ENCODE measurements at regions not wholly inside any gene's neighbourhood (a gene's known extent, or its start where the extent isn't known, plus 50 kb on each side); places are given as distances from the start of the nearest gene placed in this dataset.

DNA sequence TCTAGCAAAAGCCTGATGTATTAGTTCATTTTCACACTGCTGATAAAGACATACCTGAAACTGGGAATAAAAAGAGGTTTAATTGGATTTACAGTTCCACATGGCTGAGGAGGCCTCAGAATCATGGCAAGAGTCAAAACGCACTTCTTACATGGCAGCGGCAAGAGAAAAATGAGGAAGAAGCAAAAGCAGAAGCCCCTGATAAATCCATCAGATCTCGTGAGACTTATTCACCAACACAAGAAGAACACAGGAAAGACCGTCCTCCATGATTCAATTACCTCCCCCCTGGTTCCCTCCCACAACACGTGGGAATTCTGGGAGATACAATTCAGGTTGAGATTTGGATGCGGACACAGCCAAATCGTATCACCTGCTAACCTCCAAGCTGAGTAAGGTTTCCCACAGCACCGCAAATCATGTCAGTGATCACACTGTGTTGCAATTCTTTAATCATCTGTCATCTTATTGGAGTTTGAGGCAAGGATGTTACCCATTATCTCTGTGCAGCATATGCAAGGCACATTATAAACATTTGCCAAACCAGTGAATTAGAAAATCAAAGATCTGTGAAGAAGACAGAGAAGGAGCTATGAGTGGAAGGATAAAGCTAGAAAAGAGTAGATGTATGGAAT, 128.5 kb downstream of the ZNF281 start:
- Histone ChIP-seq H3K9me3 (ENCODE audit: insufficient read depth, low read depth, low read length) (no peaks in the 10 kb centered on the region), H3K27me3 (ENCODE audit: insufficient read depth, low read length) (no peaks in the 10 kb centered on the region), H3K4me3 (ENCODE audit: low read length) (no peak overlapping the region), H3K9ac (ENCODE audit: low read depth, low read length) (no peak overlapping the region), H3K4me1 (ENCODE audit: insufficient read depth, low read length) (no peaks in the 10 kb centered on the region), H3K27ac (ENCODE audit: low read depth, low read length) (no peak overlapping the region), H3K36me3 (ENCODE audit: insufficient read depth, low read length) (no peaks in the 10 kb centered on the region)
- 93% methylated on average over 8 of the region's 8 CpGs for WGBS

DNA sequence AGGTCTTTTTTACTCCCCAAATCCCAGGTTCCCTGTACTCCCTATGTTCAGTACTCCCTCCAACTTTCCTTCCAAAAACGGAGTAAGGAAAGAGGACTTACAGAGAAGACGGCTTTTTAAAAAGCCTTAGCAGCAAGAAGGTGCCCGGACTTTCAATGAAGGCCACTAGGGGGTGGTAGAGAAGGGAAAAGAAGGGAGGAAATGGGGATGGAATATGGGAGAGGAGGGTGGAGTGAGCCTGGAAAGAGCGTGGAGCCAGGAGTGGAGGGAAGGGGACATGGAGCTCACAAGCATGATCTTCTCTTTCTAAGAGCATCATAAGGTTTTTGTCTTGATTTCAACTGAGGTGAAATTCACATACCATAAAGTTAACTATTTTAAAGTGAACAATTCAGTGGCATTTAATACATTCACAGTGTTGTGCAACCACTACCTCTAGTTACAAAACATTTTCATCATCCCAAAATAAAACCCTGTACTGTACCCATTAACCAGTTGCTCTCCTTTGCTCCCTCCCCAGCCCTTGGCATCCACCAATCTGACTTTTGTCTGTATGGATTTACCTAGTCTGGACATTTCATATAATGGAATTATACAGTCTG, 129.9 kb downstream of the ZNF281 start:
- WGBS, result 31% methylated on average over 4 of the region's 4 CpGs
- no peak overlapping the region for H3K4me3 ChIP-seq (ENCODE audit: low read length)
- H3K9ac ChIP-seq (ENCODE audit: low read depth, low read length), result no peak overlapping the region
- no peaks in the 10 kb centered on the region for H3K4me1 ChIP-seq (ENCODE audit: insufficient read depth, low read length)
- no peak overlapping the region for H3K27ac ChIP-seq (ENCODE audit: low read depth, low read length)
- no peaks in the 10 kb centered on the region for H3K9me3 ChIP-seq (ENCODE audit: insufficient read depth, low read depth, low read length)
- no peaks in the 10 kb centered on the region for H3K36me3 ChIP-seq (ENCODE audit: insufficient read depth, low read length)
- no peaks in the 10 kb centered on the region for H3K27me3 ChIP-seq (ENCODE audit: insufficient read depth, low read length)

GRCh38 chr1:200275816-200276453, 133.9 kb downstream of the ZNF281 start:
- no peaks in the 10 kb centered on the region for H3K4me1 ChIP-seq (ENCODE audit: insufficient read depth, low read length)
- H3K27ac ChIP-seq (ENCODE audit: low read depth, low read length), result no peak overlapping the region
- no peak overlapping the region for H3K4me3 ChIP-seq (ENCODE audit: low read length)
- no peaks in the 10 kb centered on the region for H3K27me3 ChIP-seq (ENCODE audit: insufficient read depth, low read length)
- no peaks in the 10 kb centered on the region for H3K9me3 ChIP-seq (ENCODE audit: insufficient read depth, low read depth, low read length)
- H3K9ac ChIP-seq (ENCODE audit: low read depth, low read length), result no peak overlapping the region
- WGBS, result 86% methylated on average over 9 of the region's 9 CpGs
- no peaks in the 10 kb centered on the region for H3K36me3 ChIP-seq (ENCODE audit: insufficient read depth, low read length)

- Histone ChIP-seq H3K9ac (ENCODE audit: low read depth, low read length) (no peak overlapping the region), H3K4me3 (ENCODE audit: low read length) (no peak overlapping the region), H3K4me1 (ENCODE audit: insufficient read depth, low read length) (no peaks in the 10 kb centered on the region), H3K27me3 (ENCODE audit: insufficient read depth, low read length) (no peaks in the 10 kb centered on the region), H3K36me3 (ENCODE audit: insufficient read depth, low read length) (no peaks in the 10 kb centered on the region), H3K27ac (ENCODE audit: low read depth, low read length) (no peak overlapping the region), H3K9me3 (ENCODE audit: insufficient read depth, low read depth, low read length) (no peaks in the 10 kb centered on the region)
- 85% methylated on average over 4 of the region's 4 CpGs for WGBS
These were observed 134.4 kb downstream of the ZNF281 start for GRCh38 chr1:200275415-200275814.

DNA sequence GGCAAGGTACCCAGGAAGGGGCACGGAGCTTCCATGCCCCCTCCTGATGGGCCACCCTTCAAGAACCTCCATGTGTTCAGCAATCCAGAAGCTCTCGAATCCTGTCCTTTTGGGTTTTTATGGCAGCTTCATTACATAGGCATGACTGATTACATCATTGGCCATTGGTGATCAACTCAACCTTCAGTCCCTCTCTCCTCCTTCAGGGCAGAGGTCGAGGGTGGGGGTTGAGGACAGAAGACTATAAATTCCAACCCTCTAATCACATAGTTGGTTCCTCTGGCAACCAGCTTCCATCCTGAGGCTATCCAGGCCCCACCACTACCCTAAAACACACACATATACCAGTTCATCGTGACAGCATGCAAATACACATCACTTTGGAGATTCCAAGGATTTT, 135.7 kb downstream of the ZNF281 start:
- H3K4me3 ChIP-seq (ENCODE audit: low read length), result no peak overlapping the region
- WGBS, result 98% methylated on average over 4 of the region's 4 CpGs

GRCh38 chr1:200272481-200273068, 137.3 kb downstream of the ZNF281 start:
- no peaks in the 10 kb centered on the region for H3K9me3 ChIP-seq (ENCODE audit: insufficient read depth, low read depth, low read length)
- WGBS, result 96% methylated on average over 4 of the region's 4 CpGs
- H3K27me3 ChIP-seq (ENCODE audit: insufficient read depth, low read length), result no peaks in the 10 kb centered on the region
- no peak overlapping the region for H3K4me3 ChIP-seq (ENCODE audit: low read length)
- H3K4me1 ChIP-seq (ENCODE audit: insufficient read depth, low read length), result no peaks in the 10 kb centered on the region
- no peak overlapping the region for H3K27ac ChIP-seq (ENCODE audit: low read depth, low read length)
- H3K36me3 ChIP-seq (ENCODE audit: insufficient read depth, low read length), result no peaks in the 10 kb centered on the region
- no peak overlapping the region for H3K9ac ChIP-seq (ENCODE audit: low read depth, low read length)

More for the DNA sequence above, 135.7 kb downstream of the ZNF281 start:
- H3K9ac ChIP-seq (ENCODE audit: low read depth, low read length), result no peak overlapping the region
- no peak overlapping the region for H3K27ac ChIP-seq (ENCODE audit: low read depth, low read length)
- H3K27me3 ChIP-seq (ENCODE audit: insufficient read depth, low read length), result no peaks in the 10 kb centered on the region
- H3K4me1 ChIP-seq (ENCODE audit: insufficient read depth, low read length), result no peaks in the 10 kb centered on the region
- H3K36me3 ChIP-seq (ENCODE audit: insufficient read depth, low read length), result no peaks in the 10 kb centered on the region
- no peaks in the 10 kb centered on the region for H3K9me3 ChIP-seq (ENCODE audit: insufficient read depth, low read depth, low read length)

DNA sequence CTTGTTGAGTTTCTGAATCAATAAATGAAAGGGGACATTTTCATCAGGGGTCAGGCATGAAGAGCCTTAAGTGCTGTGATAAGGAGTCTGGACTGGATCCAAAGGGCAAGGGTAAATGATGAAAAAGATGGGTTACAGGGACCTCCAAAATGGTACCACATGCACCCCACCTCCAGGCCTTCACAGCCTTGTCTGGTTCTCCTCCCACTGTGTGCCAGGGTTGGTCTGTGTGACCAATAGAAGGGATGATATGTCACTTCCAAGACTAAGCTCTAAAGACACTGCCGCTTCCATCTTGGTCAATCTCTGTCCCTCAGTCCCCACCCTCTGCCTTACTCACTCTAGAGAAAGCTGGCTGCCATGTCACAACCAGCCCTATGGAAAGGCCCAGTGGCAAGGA, 140.6 kb downstream of the ZNF281 start:
- H3K9me3 ChIP-seq (ENCODE audit: insufficient read depth, low read depth, low read length), result no peaks in the 10 kb centered on the region
- no peak overlapping the region for H3K9ac ChIP-seq (ENCODE audit: low read depth, low read length)
- 98% methylated on average over 1 of the region's 1 CpG for WGBS
- H3K36me3 ChIP-seq (ENCODE audit: insufficient read depth, low read length), result no peaks in the 10 kb centered on the region
- H3K27ac ChIP-seq (ENCODE audit: low read depth, low read length), result no peak overlapping the region
- no peaks in the 10 kb centered on the region for H3K4me1 ChIP-seq (ENCODE audit: insufficient read depth, low read length)
- H3K4me3 ChIP-seq (ENCODE audit: low read length), result no peak overlapping the region
- no peaks in the 10 kb centered on the region for H3K27me3 ChIP-seq (ENCODE audit: insufficient read depth, low read length)

DNA sequence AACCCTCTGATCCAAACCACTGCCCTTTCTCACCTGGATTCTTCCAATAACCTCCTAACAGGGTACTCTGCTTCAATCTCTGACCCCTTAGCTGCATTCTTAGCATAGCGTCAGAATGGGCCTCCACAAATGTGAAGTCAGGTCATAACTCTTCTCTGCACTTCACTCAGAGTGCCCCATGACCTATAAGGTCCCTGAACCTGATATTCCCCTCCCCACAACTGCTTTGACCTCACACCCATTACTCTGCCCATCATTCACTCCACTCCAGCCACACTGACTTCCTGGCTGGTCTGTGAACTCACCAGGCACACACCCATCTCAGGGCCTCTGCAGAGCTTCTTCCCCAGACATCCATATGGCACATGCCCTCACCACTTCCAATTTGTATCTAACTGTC, 141.9 kb downstream of the ZNF281 start:
- H3K36me3 ChIP-seq (ENCODE audit: insufficient read depth, low read length), result no peaks in the 10 kb centered on the region
- H3K9ac ChIP-seq (ENCODE audit: low read depth, low read length), result no peak overlapping the region
- 90% methylated on average over 1 of the region's 1 CpG for WGBS
- no peaks in the 10 kb centered on the region for H3K9me3 ChIP-seq (ENCODE audit: insufficient read depth, low read depth, low read length)
- no peak overlapping the region for H3K27ac ChIP-seq (ENCODE audit: low read depth, low read length)
- H3K4me3 ChIP-seq (ENCODE audit: low read length), result no peak overlapping the region
- H3K27me3 ChIP-seq (ENCODE audit: insufficient read depth, low read length), result no peaks in the 10 kb centered on the region
- no peaks in the 10 kb centered on the region for H3K4me1 ChIP-seq (ENCODE audit: insufficient read depth, low read length)

GRCh38 chr1:200267458-200267857, 142.4 kb downstream of the ZNF281 start:
- no peaks in the 10 kb centered on the region for H3K27me3 ChIP-seq (ENCODE audit: insufficient read depth, low read length)
- no peaks in the 10 kb centered on the region for H3K36me3 ChIP-seq (ENCODE audit: insufficient read depth, low read length)
- WGBS, result 91% methylated on average over 4 of the region's 4 CpGs

GRCh38 chr1:200266871-200267270, 143.0 kb downstream of the ZNF281 start:
- no peak overlapping the region for H3K27ac ChIP-seq (ENCODE audit: low read depth, low read length)
- H3K4me1 ChIP-seq (ENCODE audit: insufficient read depth, low read length), result no peaks in the 10 kb centered on the region
- no peaks in the 10 kb centered on the region for H3K36me3 ChIP-seq (ENCODE audit: insufficient read depth, low read length)
- H3K27me3 ChIP-seq (ENCODE audit: insufficient read depth, low read length), result no peaks in the 10 kb centered on the region
- no peak overlapping the region for H3K4me3 ChIP-seq (ENCODE audit: low read length)
- H3K9me3 ChIP-seq (ENCODE audit: insufficient read depth, low read depth, low read length), result no peaks in the 10 kb centered on the region
- WGBS, result 79% methylated on average over 1 of the region's 3 CpGs
- no peak overlapping the region for H3K9ac ChIP-seq (ENCODE audit: low read depth, low read length)

More at GRCh38 chr1:200267458-200267857, 142.4 kb downstream of the ZNF281 start:
- H3K4me3 ChIP-seq (ENCODE audit: low read length), result no peak overlapping the region
- H3K9me3 ChIP-seq (ENCODE audit: insufficient read depth, low read depth, low read length), result no peaks in the 10 kb centered on the region
- no peak overlapping the region for H3K9ac ChIP-seq (ENCODE audit: low read depth, low read length)
- H3K4me1 ChIP-seq (ENCODE audit: insufficient read depth, low read length), result no peaks in the 10 kb centered on the region
- no peak overlapping the region for H3K27ac ChIP-seq (ENCODE audit: low read depth, low read length)

DNA sequence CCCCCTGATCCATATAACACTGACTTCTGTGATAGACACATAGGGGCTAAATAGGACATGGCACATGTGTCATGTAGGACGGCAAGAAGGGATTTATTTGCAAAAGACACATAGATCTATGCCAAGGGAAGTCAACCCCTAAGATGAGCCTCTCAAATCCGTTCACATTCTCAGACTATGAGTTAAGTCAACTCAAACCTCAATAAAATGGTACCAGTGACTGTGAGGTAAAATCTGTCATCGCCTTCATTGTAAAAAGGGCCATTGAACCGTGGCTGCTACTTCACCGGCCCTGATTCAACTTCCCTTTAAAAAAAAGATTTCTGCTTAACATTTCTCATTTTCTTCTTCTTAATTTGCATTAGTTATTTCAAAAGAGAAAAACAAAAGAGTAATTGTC, 144.0 kb downstream of the ZNF281 start:
- 95% methylated on average over 5 of the region's 5 CpGs for WGBS
- H3K27me3 ChIP-seq (ENCODE audit: insufficient read depth, low read length), result no peaks in the 10 kb centered on the region
- H3K9me3 ChIP-seq (ENCODE audit: insufficient read depth, low read depth, low read length), result no peaks in the 10 kb centered on the region
- H3K4me3 ChIP-seq (ENCODE audit: low read length), result no peak overlapping the region
- H3K27ac ChIP-seq (ENCODE audit: low read depth, low read length), result no peak overlapping the region
- H3K9ac ChIP-seq (ENCODE audit: low read depth, low read length), result no peak overlapping the region
- no peaks in the 10 kb centered on the region for H3K4me1 ChIP-seq (ENCODE audit: insufficient read depth, low read length)
- H3K36me3 ChIP-seq (ENCODE audit: insufficient read depth, low read length), result no peaks in the 10 kb centered on the region
